ENCODE measurements at regions not wholly inside any gene's neighbourhood (a gene's known extent, or its start where the extent isn't known, plus 50 kb on each side); places are given as distances from the start of the nearest gene placed in this dataset.

- Mint-ChIP-seq H3K4me3 (no peak overlapping the region), H3K9me3 (no peaks in the 10 kb centered on the region), H3K27me3 (ENCODE audit: insufficient read depth, low read depth) (no peaks in the 10 kb centered on the region), H3K4me1 (peaks cover 14% of the 10 kb centered on the region), H3K36me3 (no peaks in the 10 kb centered on the region), H3K27ac (no peak overlapping the region)
- DNase-seq (ENCODE audit: low spot score) = no peak
- no peaks in the 10 kb centered on the region for H4K20me1 ChIP-seq (ENCODE audit: low read depth)
- no peak overlapping the region for H3K9ac ChIP-seq
- H3K4me1 ChIP-seq = no peaks in the 10 kb centered on the region
- no peaks in the 10 kb centered on the region for H3K9me3 ChIP-seq (ENCODE audit: low read depth)
- no peak overlapping the region for H3K4me2 ChIP-seq
- H3K79me2 ChIP-seq (ENCODE audit: low read depth) = no peaks in the 10 kb centered on the region
- H2AFZ ChIP-seq (replicated peaks) = no peak overlapping the region
- H3K27me3 ChIP-seq = no peaks in the 10 kb centered on the region
- H3K4me3 ChIP-seq = no peak overlapping the region
- H3F3A ChIP-seq (ENCODE audit: low read depth) = no peaks in the 10 kb centered on the region
- no peaks in the 10 kb centered on the region for H3K36me3 ChIP-seq
- H3K27ac ChIP-seq = no peak overlapping the region
- TF ChIP-seq EZH2 (IDR thresholded peaks at IDR 0.05) (no peak), EZH2phosphoT487 (IDR thresholded peaks at IDR 0.05) (no peak), CTCF (IDR thresholded peaks at IDR 0.05) (no peak)
These were observed 344.8 kb downstream of the CNTN3 start for GRCh38 chr3:74269689-74270088.

GRCh38 chr3:74268753-74269152, 345.7 kb downstream of the CNTN3 start:
- TF ChIP-seq EZH2 (IDR thresholded peaks at IDR 0.05) (no peak), EZH2phosphoT487 (IDR thresholded peaks at IDR 0.05) (no peak), CTCF (IDR thresholded peaks at IDR 0.05) (no peak)
- no peaks in the 10 kb centered on the region for H3K36me3 ChIP-seq
- no peaks in the 10 kb centered on the region for H3F3A ChIP-seq (ENCODE audit: low read depth)
- Mint-ChIP-seq H3K9me3 (no peaks in the 10 kb centered on the region), H3K36me3 (no peaks in the 10 kb centered on the region), H3K4me3 (no peak overlapping the region), H3K27ac (no peak overlapping the region), H3K4me1 (peaks cover 9% of the 10 kb centered on the region), H3K27me3 (ENCODE audit: insufficient read depth, low read depth) (no peaks in the 10 kb centered on the region)
- H3K9me3 ChIP-seq (ENCODE audit: low read depth) = no peaks in the 10 kb centered on the region
- no peaks in the 10 kb centered on the region for H4K20me1 ChIP-seq (ENCODE audit: low read depth)
- no peaks in the 10 kb centered on the region for H3K4me1 ChIP-seq
- H2AFZ ChIP-seq (replicated peaks) = no peak overlapping the region
- H3K79me2 ChIP-seq (ENCODE audit: low read depth) = no peaks in the 10 kb centered on the region
- no peak overlapping the region for H3K9ac ChIP-seq
- no peaks in the 10 kb centered on the region for H3K27me3 ChIP-seq
- DNase-seq (ENCODE audit: low spot score) = no peak
- no peak overlapping the region for H3K4me2 ChIP-seq
- H3K4me3 ChIP-seq = no peak overlapping the region
- H3K27ac ChIP-seq = no peak overlapping the region

GRCh38 chr3:74267588-74268184, 346.8 kb downstream of the CNTN3 start:
- peak overlapping the region; percentile 53 for H2AFZ ChIP-seq (replicated peaks)
- no peaks in the 10 kb centered on the region for H3K27me3 ChIP-seq
- peaks cover 3% of the 10 kb centered on the region for H3K4me1 Mint-ChIP-seq
- H3K4me3 Mint-ChIP-seq = no peak overlapping the region
- H3K27ac Mint-ChIP-seq = no peak overlapping the region
- no peaks in the 10 kb centered on the region for H3K36me3 ChIP-seq
- H3K36me3 Mint-ChIP-seq = no peaks in the 10 kb centered on the region
- no peaks in the 10 kb centered on the region for H3K79me2 ChIP-seq (ENCODE audit: low read depth)
- no peaks in the 10 kb centered on the region for H3K9me3 Mint-ChIP-seq
- no peak for TF ChIP-seq EZH2 (IDR thresholded peaks at IDR 0.05)
- peak; percentile 89 for TF ChIP-seq CTCF (IDR thresholded peaks at IDR 0.05)
- no peak for TF ChIP-seq EZH2phosphoT487 (IDR thresholded peaks at IDR 0.05)
- H3K9ac ChIP-seq = no peak overlapping the region
- H3K9me3 ChIP-seq (ENCODE audit: low read depth) = no peaks in the 10 kb centered on the region
- DNase-seq (ENCODE audit: low spot score) = peak; percentile 78
- H3F3A ChIP-seq (ENCODE audit: low read depth) = no peaks in the 10 kb centered on the region
- no peak overlapping the region for H3K4me3 ChIP-seq
- H3K27me3 Mint-ChIP-seq (ENCODE audit: insufficient read depth, low read depth) = no peaks in the 10 kb centered on the region
- H3K4me2 ChIP-seq = no peak overlapping the region
- H4K20me1 ChIP-seq (ENCODE audit: low read depth) = no peaks in the 10 kb centered on the region
- no peaks in the 10 kb centered on the region for H3K4me1 ChIP-seq
- H3K27ac ChIP-seq = no peak overlapping the region

Measured in neural progenitor cell (in vitro differentiated cells).